Parathyroid adenoma (tissue), 2 donors: ENCODE measurements at regions not wholly inside any gene's neighbourhood (a gene's known extent, or its start where the extent isn't known, plus 50 kb on each side); places are given as distances from the start of the nearest gene placed in this dataset.

Source experiments
- H2AFZ ChIP-seq: fragments of 300-600 bp; sonication (generic); one replicate; pipeline ENCODE4 v1.7.0; 2017; ENCODE audit warnings: antibody characterized with exemption, mild to moderate bottlenecking
- H3K27ac ChIP-seq: fragments of 300-600 bp; sonication (generic); one replicate; pipeline ENCODE4 v1.7.0; 2017
- H3K27me3 ChIP-seq: fragments of 300-600 bp; sonication (generic); one replicate; pipeline ENCODE4 v1.7.0; 2017; ENCODE audit warnings: low read length; ENCODE audit not compliant: control insufficient read depth, insufficient read depth
- H3K36me3 ChIP-seq: fragments of 300-600 bp; sonication (generic); one replicate; pipeline ENCODE4 v1.7.0; 2017; ENCODE audit warnings: low read length; ENCODE audit not compliant: control insufficient read depth, insufficient read depth
- H3K4me1 ChIP-seq: fragments of 300-600 bp; sonication (generic); one replicate; pipeline ENCODE4 v1.7.0; 2017; ENCODE audit warnings: control low read depth
- H3K4me2 ChIP-seq: fragments of 300-600 bp; sonication (generic); one replicate; pipeline ENCODE4 v1.7.0; 2017; ENCODE audit warnings: low read length
- H3K4me3 ChIP-seq: fragments of 300-600 bp; sonication (generic); one replicate; pipeline ENCODE4 v1.7.0; 2017; ENCODE audit warnings: low read depth, low read length
- H3K79me2 ChIP-seq: fragments of 300-600 bp; sonication (generic); one replicate; pipeline ENCODE4 v1.7.0; 2017; ENCODE audit warnings: control low read depth
- H3K9ac ChIP-seq: fragments of 300-600 bp; sonication (generic); one replicate; pipeline ENCODE4 v1.7.0; 2017; ENCODE audit warnings: mild to moderate bottlenecking
- H3K9me3 ChIP-seq: fragments of 300-600 bp; sonication (generic); one replicate; pipeline ENCODE4 v1.7.0; 2017; ENCODE audit warnings: low read length; ENCODE audit not compliant: control insufficient read depth
- CTCF ChIP-seq: fragments of 300-600 bp; sonication (generic); IDR thresholded peaks from one replicate; pipeline ENCODE4 v1.7.0; 2017; ENCODE audit warnings: antibody characterized with exemption, mild to moderate bottlenecking
- donor health status: primary hyperparathyroidism.

GRCh38 chr4:181559637-181560036 is 683.6 kb upstream of the TENM3 start:
- H3K4me2 ChIP-seq: no peak overlapping the region
- no peaks in the 10 kb centered on the region for H3K36me3 ChIP-seq
- no peak overlapping the region for H2AFZ ChIP-seq
- no peaks in the 10 kb centered on the region for H3K79me2 ChIP-seq
- H3K4me1 ChIP-seq: no peaks in the 10 kb centered on the region
- H3K9ac ChIP-seq: no peak overlapping the region
- H3K9me3 ChIP-seq: no peaks in the 10 kb centered on the region
- H3K4me3 ChIP-seq: no peak overlapping the region
- H3K27me3 ChIP-seq: no peaks in the 10 kb centered on the region
- no peak for TF ChIP-seq CTCF
- H3K27ac ChIP-seq: no peak overlapping the region

GRCh38 chr4:181562399-181562798 is 680.8 kb upstream of the TENM3 start:
- Histone ChIP-seq H3K9me3 (no peaks in the 10 kb centered on the region), H3K9ac (no peak overlapping the region), H3K79me2 (no peaks in the 10 kb centered on the region), H3K27me3 (no peaks in the 10 kb centered on the region), H3K4me3 (no peak overlapping the region), H3K36me3 (no peaks in the 10 kb centered on the region), H2AFZ (no peak overlapping the region), H3K4me2 (no peak overlapping the region), H3K27ac (no peak overlapping the region), H3K4me1 (no peaks in the 10 kb centered on the region)
- TF ChIP-seq CTCF: no peak

- no peak overlapping the region for H2AFZ ChIP-seq
- H3K4me1 ChIP-seq: no peaks in the 10 kb centered on the region
- H3K4me2 ChIP-seq: no peak overlapping the region
- no peaks in the 10 kb centered on the region for H3K79me2 ChIP-seq
- H3K4me3 ChIP-seq: no peak overlapping the region
- no peak overlapping the region for H3K9ac ChIP-seq
- H3K9me3 ChIP-seq: no peaks in the 10 kb centered on the region
- H3K27me3 ChIP-seq: no peaks in the 10 kb centered on the region
- TF ChIP-seq CTCF: no peak
- no peaks in the 10 kb centered on the region for H3K36me3 ChIP-seq
- no peak overlapping the region for H3K27ac ChIP-seq
These were observed 678.6 kb upstream of the TENM3 start for GRCh38 chr4:181564625-181565024.

- Histone ChIP-seq H3K79me2 (no peaks in the 10 kb centered on the region), H3K9ac (no peak overlapping the region), H2AFZ (no peak overlapping the region), H3K4me3 (no peak overlapping the region), H3K27ac (no peak overlapping the region), H3K4me1 (no peaks in the 10 kb centered on the region), H3K36me3 (no peaks in the 10 kb centered on the region), H3K9me3 (no peaks in the 10 kb centered on the region), H3K4me2 (no peak overlapping the region), H3K27me3 (no peaks in the 10 kb centered on the region)
- TF ChIP-seq CTCF: no peak
These were observed 676.7 kb upstream of the TENM3 start for GRCh38 chr4:181566490-181566889.

GRCh38 chr4:181569553-181569952 is 673.6 kb upstream of the TENM3 start:
- Histone ChIP-seq H3K4me3 (no peak overlapping the region), H3K27ac (no peak overlapping the region), H3K9me3 (no peaks in the 10 kb centered on the region), H3K27me3 (no peaks in the 10 kb centered on the region), H3K4me1 (no peaks in the 10 kb centered on the region), H3K4me2 (no peak overlapping the region), H2AFZ (no peak overlapping the region), H3K9ac (no peak overlapping the region), H3K36me3 (no peaks in the 10 kb centered on the region), H3K79me2 (no peaks in the 10 kb centered on the region)
- TF ChIP-seq CTCF: no peak
